HL-60/S4 (cell line): ENCODE measurements at regions not wholly inside any gene's neighbourhood (a gene's known extent, or its start where the extent isn't known, plus 50 kb on each side); places are given as distances from the start of the nearest gene placed in this dataset.
"Not testable (repeated sequence)": the region's sequence is repeated elsewhere in the genome, so short reads cannot be mapped to it uniquely, and the experiment has no call there.

ENCODE experiments used
- in situ Hi-C: fragments of 300-500 bp; cut with MboI; formaldehyde crosslinking; loops from 2 replicates; pipeline ENCODE4 v1.14.3; 2022; ENCODE audit warnings: low sequenced_read_pairs

- in situ Hi-C loops: no loop called here
These were observed 855.6 kb downstream of the SLC16A7 start for GRCh38 chr12:60451457-60451856.

- in situ Hi-C loops: no loop called here
These were observed 869.2 kb downstream of the SLC16A7 start for GRCh38 chr12:60465060-60465459.

- in situ Hi-C loops: no loop called here
These were observed 872.7 kb downstream of the SLC16A7 start for GRCh38 chr12:60468546-60468945.

GRCh38 chr12:60475825-60476224, 880.0 kb downstream of the SLC16A7 start:
- in situ Hi-C loops: no loop called here

- in situ Hi-C loops: no loop called here
These were observed 891.5 kb downstream of the SLC16A7 start for GRCh38 chr12:60487284-60487683.

GRCh38 chr12:60489071-60489470, 893.2 kb downstream of the SLC16A7 start:
- in situ Hi-C loops: no loop called here

- in situ Hi-C loops: no loop called here
These were observed 898.4 kb downstream of the SLC16A7 start for GRCh38 chr12:60494244-60494643.

- in situ Hi-C loops: no loop called here
These were observed 902.8 kb downstream of the SLC16A7 start for GRCh38 chr12:60498656-60499055.

GRCh38 chr12:60501124-60501729, 905.4 kb downstream of the SLC16A7 start:
- in situ Hi-C loops: no loop called here

- in situ Hi-C loops: no loop called here
These were observed 927.0 kb downstream of the SLC16A7 start for GRCh38 chr12:60522684-60523400.

GRCh38 chr12:60529261-60529660, 933.4 kb downstream of the SLC16A7 start:
- in situ Hi-C loops: no loop called here

GRCh38 chr12:60529723-60530122, 933.9 kb downstream of the SLC16A7 start:
- in situ Hi-C loops: no loop called here

GRCh38 chr12:60535363-60535762, 939.5 kb downstream of the SLC16A7 start:
- in situ Hi-C loops: no loop called here

- in situ Hi-C loops: no loop called here
These were observed 943.8 kb downstream of the SLC16A7 start for GRCh38 chr12:60539592-60539991.

GRCh38 chr12:60568914-60569313, 973.1 kb downstream of the SLC16A7 start:
- in situ Hi-C loops: no loop called here

GRCh38 chr12:60577607-60578006, 981.8 kb downstream of the SLC16A7 start:
- in situ Hi-C loops: no loop called here

GRCh38 chr12:60587664-60588063, 991.8 kb downstream of the SLC16A7 start:
- in situ Hi-C loops: not testable (repeated sequence)

GRCh38 chr12:60594035-60594711, 998.3 kb downstream of the SLC16A7 start:
- in situ Hi-C loops: no loop called here

GRCh38 chr12:60602601-60603000, 1006.8 kb downstream of the SLC16A7 start:
- in situ Hi-C loops: no loop called here

GRCh38 chr12:60603475-60603874, 1007.6 kb downstream of the SLC16A7 start:
- in situ Hi-C loops: not testable (repeated sequence)

GRCh38 chr12:60616400-60616799, 1020.6 kb downstream of the SLC16A7 start:
- in situ Hi-C loops: no loop called here

- in situ Hi-C loops: no loop called here
These were observed 1035.0 kb downstream of the SLC16A7 start for GRCh38 chr12:60630796-60631195.
